Activated CD4-positive, alpha-beta T cell treated with anti-CD3 and anti-CD28 coated beads, Interleukin-2, amount 50 U/mL, for 16 hours (primary cell): ENCODE measurements at regions not wholly inside any gene's neighbourhood (a gene's known extent, or its start where the extent isn't known, plus 50 kb on each side); places are given as distances from the start of the nearest gene placed in this dataset.
A peak's percentile ranks its signal among the peaks of the same experiment; 100 is the strongest.
"Not testable (repeated sequence)": the region's sequence is repeated elsewhere in the genome, so short reads cannot be mapped to it uniquely, and the experiment has no call there.

ENCODE experiments used
- DNase-seq: peaks from one replicate; pipeline ENCODE4 v3.0.0-alpha.2; 2020

DNA sequence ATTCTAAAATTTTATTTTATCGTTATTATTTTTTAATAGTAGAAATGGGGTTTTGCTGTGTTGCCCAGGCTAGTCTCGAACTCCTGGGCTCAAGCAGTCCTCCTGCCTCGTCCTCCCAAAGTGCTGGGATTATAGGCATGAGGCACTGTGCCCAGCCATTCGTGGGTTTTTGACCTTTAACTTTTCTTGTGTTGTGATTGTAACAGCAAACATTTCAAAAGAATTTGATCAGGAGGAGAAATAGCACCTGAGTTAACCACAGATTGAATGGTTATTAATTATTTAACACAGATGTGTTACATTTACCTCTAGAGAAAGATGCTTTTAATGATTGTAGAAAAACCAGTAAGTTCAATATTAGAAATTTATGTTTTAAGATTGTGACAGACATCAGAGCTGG is 132.0 kb downstream of the HAUS1 start:
- no peak for DNase-seq

- no peak for DNase-seq
Observed at GRCh38 chr18:46237891-46238290, 133.7 kb downstream of the HAUS1 start.

DNA sequence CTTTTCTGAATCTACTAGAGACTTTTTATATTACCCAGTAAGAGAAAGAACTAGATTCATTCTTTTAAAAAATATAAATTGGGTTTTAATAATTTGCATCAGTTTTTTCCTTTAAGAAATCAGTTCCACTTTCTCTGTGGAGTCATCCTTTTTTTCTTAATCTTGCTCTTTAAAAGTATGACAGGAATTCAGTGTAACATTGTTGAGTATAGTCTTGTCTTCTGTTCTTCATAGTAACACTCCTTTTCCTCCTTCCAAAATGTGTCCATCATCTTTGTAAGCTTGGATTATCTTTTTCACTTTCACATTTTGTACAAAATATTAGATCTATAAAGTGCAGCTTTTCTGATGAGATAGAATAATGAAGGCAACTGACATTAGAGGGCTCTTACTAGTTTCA is 135.4 kb downstream of the HAUS1 start:
- no peak for DNase-seq

GRCh38 chr18:46239998-46240397 is 135.8 kb downstream of the HAUS1 start:
- DNase-seq, result no peak

DNA sequence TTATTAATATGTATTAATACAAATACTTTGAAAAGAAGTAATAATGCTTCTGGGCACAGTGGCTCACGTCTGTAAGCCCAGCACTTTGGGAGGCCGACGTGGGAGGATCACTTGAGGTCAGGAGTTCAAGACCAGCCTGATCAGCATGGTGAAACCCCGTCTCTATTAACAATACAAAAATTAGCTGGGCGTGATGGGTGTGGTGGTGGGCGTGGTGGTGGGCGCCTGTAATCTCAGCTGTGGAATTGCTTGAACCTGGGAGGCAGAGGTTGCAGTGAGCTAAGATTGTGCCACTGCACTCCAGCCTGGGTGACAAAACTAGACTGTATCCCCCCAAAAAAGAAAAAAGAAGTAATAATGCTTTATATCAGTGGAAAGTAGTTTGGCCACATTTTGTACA is 137.2 kb downstream of the HAUS1 start:
- DNase-seq, result not testable (repeated sequence)

DNA sequence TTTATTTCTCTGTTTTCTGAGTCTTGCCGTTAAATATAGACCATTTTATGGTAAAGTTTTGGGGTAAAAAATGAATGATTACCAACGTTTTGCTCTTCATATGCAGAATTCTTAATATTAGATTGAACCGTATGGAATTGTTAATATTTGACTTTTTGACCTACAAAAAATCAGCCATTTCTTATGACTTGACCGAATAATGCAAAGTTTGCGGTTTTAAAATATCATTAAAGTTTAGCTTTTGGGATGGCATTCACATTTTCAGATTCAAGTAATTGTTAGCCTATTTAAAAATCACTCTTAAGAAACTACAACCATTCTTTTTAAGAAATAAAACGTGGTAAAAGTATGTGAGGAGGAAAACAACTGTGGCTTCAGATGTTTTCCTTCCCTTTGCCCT is 138.0 kb downstream of the HAUS1 start:
- DNase-seq, result no peak

DNA sequence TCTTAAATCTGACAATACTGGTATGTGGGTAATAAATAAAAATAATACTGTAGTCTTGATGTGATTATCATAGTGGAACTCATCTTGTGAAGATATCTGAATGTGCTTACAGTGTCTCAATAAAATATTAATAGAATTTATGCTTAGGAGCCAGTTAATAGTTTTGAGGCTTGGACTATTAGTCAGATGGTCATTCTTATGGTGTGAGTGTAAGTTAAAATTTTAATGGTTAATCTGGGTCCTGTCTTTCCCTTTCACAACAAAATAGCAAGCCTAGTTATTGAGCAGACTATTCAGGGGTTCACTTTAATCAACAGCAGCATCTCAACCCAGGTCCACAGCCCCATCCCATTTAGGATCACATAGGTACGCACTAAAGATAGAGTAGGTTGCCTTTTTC is 138.9 kb downstream of the HAUS1 start:
- DNase-seq, result no peak

DNA sequence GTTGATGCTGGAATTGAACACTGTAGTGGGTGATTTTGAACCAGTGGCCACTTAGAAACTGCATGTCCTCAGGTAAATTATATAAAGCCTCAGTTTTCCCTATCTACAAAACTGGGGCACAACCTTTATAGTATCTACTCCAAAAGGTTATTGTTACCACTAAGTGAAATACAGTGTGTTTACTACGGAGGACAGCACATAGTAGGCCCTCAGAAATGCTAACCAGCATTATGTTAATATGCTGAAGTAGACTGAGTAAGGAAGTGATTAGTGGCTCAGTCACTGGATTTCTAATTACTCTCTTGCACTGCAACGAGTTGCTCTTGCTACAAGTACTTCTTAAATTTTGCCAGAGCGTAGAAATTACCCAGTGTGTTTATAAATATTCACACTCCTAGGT is 139.5 kb downstream of the HAUS1 start:
- DNase-seq, result no peak

- DNase-seq, result no peak
Observed at GRCh38 chr18:46246101-46246500, 141.9 kb downstream of the HAUS1 start.

- no peak for DNase-seq
Observed at GRCh38 chr18:46247942-46248341, 143.8 kb downstream of the HAUS1 start.

- peak; percentile 89 for DNase-seq
Observed at GRCh38 chr18:46250084-46250811, 146.1 kb downstream of the HAUS1 start.

DNA sequence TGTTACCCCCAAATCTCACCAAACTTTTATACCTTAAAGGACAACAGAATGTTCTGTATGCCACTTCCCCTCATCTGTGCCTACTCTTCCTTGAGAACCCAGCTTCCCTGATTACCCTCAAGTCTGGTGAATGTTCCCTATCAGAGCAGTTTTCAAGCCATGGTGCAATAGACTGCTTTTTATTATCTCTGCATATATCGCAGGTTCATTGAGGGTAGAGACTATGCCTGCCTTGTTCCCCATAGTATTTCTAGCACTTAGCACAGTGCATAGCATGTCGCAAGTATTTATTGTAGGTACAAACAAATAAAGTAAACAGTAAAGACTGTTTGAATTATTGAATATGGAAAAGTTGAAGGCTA is 146.6 kb downstream of the HAUS1 start:
- no peak for DNase-seq

DNA sequence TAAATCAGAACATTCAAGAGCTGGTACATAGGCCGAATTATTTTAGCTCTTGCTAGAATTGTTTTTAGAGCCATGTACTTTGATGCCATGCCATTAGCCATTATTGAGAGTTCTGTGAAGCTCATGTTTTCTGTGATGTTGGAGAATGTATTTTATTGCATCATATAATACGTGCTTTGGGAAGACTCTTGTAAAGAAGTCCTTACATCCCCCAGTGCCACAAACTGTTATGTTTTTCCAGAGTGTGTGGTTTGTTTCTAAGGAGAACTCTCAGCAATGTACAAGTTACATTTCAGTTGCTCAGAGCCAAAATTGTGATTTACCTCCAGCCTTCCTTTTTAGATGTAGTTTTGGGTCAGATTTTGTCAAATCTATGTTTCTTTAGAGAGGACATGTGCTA is 148.6 kb downstream of the HAUS1 start:
- no peak for DNase-seq

- DNase-seq, result no peak
Observed at GRCh38 chr18:46253498-46253897, 149.3 kb downstream of the HAUS1 start.

GRCh38 chr18:46256078-46256477 is 151.9 kb downstream of the HAUS1 start:
- no peak for DNase-seq

GRCh38 chr18:46257366-46257765 is 153.2 kb downstream of the HAUS1 start:
- no peak for DNase-seq

DNA sequence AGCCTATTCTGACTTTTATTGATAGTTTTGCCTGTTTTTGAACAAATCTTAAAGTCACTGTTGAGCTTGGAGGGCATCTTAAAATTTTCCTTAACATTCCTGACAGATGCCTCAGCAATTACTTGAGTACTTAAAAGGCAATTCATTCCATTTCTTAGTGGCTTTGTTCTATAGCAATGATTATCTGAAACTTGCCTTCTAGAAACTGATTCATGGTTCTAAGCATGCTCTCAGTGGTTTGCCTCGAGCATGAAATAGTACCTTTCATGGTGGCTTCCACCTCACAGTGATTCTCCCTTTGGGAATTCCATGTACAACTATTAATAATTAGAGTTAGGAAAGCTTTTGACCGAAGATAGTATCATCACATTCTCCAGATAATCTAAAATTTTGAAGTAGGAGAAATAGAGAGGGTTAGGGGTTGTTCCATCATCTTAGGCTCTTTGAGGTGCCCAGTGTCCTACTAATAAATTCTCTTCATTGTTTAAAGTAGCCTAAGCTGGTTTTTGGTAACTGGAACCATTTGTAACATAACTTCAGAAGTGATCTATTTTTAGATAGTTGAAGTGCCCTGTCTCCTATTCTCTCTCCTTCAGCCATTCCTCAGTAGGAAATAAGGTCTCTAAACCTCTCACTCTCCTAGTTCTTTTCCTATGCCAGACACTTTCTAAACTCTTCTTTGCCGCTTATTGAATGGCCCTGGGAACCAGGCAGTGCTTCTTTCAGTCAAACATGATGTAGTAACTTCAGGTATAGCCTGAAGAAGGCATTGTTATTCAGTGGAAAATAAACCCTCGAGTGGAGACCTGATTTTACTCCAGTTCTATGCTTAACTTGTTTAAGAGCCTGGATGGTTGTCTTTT is 156.1 kb downstream of the HAUS1 start:
- DNase-seq, result no peak

- no peak for DNase-seq
Observed at GRCh38 chr18:46260879-46261143, 156.6 kb downstream of the HAUS1 start.

GRCh38 chr18:46261799-46262198 is 157.6 kb downstream of the HAUS1 start:
- DNase-seq, result no peak

GRCh38 chr18:46262856-46263255 is 158.7 kb downstream of the HAUS1 start:
- no peak for DNase-seq

GRCh38 chr18:46264255-46264654 is 160.1 kb downstream of the HAUS1 start:
- DNase-seq, result peak; percentile 25

DNA sequence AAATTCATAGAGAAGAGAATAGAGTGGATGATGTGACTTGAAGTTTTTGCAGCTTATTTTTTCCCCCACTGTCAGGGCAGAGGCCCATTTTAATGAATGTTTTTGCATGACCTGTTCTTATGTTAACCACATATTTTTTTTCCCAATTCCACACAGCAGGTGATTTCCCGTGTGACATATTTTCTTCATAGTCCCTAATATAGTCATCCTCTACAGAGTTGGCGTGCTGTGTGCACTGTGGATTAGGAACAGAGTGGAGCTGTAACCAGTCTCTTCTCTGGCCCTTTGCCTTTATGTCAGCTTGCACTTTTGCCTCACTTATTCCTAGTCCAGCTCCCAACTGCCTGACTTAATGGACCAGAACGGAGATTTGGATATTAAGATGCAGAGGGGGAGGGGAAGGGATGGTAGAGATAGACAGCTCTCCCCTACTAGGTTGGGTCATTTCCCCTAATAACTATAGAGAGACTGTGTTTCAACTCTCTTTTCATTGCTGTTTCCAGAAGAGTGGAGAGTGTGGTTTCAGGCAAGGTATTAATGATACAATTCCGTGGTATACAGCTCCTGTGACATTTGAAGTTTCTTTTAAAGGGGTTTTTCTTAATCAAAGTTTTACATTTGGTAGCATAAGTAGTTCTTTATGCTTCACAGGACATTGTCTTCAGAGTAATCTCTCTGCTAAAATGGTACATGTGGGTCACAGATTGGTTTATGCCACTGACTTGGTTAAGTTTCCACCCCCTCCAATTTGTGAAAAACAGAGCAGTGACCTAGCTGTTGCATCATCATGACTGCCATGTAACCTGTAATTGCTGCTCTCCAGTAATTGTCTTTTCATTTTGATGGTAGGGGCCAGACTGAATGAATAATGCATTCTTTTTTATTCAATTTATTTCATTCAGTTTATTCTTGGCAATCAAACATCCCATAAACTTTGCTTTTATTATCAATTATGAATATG is 161.3 kb downstream of the HAUS1 start:
- peak; percentile 25 for DNase-seq

GRCh38 chr18:46266473-46266872 is 162.3 kb downstream of the HAUS1 start:
- no peak for DNase-seq

DNA sequence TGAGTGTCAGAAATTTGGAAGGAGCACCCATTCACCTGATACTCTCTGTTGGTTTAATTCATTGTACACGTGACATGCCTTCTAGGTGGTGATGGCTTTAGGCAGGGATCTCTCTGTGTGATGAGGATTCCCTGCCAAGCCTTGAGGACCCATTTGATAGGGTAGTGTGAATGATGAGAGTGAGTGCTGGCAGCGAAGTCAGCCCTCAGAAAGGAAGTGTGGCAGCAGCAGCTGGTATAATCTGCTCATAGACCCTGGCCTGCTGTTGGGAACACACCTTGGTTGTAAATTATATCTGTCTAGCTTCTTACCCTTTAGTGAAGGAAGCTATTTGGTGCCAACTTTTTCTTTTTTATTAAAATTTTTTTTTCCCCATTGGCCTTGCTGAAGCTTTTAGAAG is 164.5 kb downstream of the HAUS1 start:
- DNase-seq, result no peak
